ENCODE measurements at regions not wholly inside any gene's neighbourhood (a gene's known extent, or its start where the extent isn't known, plus 50 kb on each side); places are given as distances from the start of the nearest gene placed in this dataset.
"Not testable (repeated sequence)": the region's sequence is repeated elsewhere in the genome, so short reads cannot be mapped to it uniquely, and the experiment has no call there.

DNA sequence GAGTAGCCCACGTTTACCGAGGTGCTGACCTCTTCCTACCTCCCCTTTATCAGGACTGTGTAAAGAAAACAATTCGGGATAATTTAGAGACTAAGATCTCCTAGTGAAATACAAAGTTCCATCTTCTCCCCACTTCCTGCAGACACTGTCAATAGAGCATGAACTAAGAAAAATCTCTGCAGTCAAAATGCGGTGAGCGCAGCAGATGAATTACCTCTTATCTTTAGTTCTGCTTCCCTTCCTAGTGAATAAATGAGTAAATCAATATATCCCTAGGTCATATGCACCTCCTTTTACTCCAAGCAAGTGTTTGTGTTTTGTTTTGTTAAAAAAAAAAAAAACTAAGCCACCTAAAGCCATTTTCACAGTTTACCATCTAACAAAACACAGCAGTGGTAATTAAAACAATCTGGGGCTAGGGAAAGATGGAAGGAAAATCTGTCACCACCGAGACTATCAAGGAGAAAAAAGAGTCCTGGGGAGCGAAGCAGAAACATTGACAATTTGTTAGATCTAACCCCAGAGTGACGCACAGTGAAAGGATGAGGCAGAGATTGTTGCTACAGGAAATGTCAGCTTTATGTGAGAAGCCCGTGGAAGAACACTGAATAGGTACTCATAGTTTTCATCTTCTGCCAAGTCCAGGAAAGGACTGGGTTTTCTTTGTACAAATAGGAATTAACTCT is 159.4 kb upstream of the SPTLC3 start:
- no peak for ATAC-seq
- DNase-seq (ENCODE audit: low spot score), result no peak

DNA sequence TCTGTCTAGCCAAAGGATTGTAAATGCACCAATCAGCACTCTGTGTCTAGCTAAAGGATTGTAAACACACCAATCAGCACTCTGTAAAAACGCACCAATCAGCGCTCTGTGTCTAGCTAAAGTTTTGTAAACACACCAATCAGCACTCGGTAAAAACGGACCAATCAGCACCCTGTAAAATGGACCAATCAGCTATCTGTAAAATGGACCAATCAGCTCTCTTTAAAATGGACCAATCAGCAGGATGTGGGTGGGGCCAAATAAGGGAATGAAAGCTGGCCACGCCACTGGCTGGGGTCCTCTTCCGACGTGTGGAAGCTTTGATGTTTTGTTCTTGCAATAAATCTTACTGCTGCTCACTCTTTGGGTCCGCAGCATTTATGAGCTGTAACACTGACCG is 151.1 kb upstream of the SPTLC3 start:
- not testable (repeated sequence) for DNase-seq (ENCODE audit: low spot score)

DNA sequence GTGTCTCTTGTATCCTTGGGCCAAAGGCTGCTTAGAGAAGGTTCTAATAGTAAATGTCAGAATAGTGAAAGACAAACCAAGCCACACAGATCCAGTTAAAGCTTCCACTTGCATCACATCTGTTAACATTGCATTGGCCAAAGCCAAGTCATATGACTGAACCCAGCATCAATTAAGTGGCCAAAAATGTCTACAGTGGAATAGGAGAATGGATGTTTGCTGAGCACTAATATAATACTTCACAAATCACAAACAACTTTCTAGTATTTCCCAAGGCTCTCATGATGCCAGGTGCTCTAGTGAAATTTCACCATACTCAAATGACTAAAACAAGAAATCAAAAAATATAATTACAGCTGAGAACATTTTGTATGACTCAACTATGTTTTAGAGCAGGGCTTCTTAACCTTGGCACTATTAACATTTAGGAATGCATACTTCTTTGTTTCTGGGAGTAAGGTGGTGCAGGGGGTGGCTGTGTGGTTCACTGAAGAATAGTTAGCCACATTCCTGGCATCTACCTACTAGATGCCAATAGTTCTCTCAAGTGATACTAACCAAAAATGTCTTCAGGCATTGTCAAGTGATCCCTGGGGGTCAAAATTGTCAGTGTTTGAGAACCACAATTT is 148.0 kb upstream of the SPTLC3 start:
- DNase-seq (ENCODE audit: low spot score) (no peak), ATAC-seq (no peak)

More for the DNA sequence above, 151.1 kb upstream of the SPTLC3 start:
- ATAC-seq, result not testable (repeated sequence)

DNA sequence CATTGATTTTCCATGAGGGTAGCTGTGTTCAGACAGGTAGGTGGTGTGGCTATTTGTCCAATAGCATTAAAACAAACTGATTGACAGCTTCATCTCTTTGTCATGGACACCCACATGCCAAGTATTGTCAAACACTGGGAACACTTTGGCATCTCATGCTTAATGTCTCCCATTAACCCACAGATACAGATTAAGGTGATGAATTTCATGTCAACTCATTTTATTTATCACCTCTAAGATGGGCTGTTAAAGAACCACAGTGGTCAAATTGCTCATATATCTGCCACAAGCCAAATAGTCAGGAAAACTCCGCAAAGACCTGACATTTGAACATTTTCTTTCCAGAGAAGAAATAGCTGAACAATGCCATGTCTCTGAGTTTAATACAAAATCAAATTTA is 139.1 kb upstream of the SPTLC3 start:
- ATAC-seq (no peak), DNase-seq (ENCODE audit: low spot score) (no peak)

GRCh38 chr20:12870588-12870987 is 138.2 kb upstream of the SPTLC3 start:
- ATAC-seq, result no peak
- DNase-seq (ENCODE audit: low spot score), result no peak

DNA sequence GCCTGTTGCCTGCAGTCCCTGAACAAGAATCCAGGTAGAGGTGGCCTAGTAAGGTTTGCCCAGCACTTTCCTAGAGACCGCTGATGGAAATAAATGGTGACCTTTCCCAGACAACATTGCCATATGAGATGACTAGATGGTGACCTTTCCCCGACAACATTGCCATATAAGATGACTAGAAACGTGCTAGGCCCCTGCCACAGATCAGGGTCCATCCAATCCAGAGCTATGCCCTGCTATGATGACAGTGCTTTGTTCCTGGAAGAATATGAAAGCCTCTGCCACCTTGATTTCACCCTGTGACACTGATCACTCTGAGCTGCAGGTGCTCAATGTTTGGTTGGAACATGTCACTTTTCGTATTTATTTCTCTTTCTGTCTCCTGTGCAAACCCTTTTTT is 133.8 kb upstream of the SPTLC3 start:
- no peak for ATAC-seq
- no peak for DNase-seq (ENCODE audit: low spot score)

- DNase-seq (ENCODE audit: low spot score) (peak; percentile 53), ATAC-seq (peak; percentile 91)
Observed at GRCh38 chr20:12875510-12875909, 133.3 kb upstream of the SPTLC3 start.

GRCh38 chr20:12882832-12883506 is 125.8 kb upstream of the SPTLC3 start:
- no peak for ATAC-seq
- no peak for DNase-seq (ENCODE audit: low spot score)

DNA sequence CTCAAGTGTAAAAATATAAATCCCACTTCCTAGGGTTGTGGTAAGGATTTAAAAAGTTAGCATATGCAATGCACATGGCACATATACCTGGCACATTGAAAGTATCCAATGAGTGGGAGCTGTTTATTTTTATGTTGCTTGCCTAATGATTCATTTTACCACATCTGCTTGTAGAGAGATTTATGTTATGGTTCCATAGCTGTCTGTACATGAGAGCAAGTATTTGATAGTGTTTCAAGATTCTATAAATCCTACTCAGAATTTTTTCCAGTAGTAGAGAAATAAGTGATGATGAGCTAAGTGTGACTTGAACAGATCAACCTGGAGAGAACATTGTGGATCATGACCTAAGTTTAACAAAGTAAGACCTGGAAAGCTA is 125.3 kb upstream of the SPTLC3 start:
- no peak for ATAC-seq
- DNase-seq (ENCODE audit: low spot score), result no peak

DNA sequence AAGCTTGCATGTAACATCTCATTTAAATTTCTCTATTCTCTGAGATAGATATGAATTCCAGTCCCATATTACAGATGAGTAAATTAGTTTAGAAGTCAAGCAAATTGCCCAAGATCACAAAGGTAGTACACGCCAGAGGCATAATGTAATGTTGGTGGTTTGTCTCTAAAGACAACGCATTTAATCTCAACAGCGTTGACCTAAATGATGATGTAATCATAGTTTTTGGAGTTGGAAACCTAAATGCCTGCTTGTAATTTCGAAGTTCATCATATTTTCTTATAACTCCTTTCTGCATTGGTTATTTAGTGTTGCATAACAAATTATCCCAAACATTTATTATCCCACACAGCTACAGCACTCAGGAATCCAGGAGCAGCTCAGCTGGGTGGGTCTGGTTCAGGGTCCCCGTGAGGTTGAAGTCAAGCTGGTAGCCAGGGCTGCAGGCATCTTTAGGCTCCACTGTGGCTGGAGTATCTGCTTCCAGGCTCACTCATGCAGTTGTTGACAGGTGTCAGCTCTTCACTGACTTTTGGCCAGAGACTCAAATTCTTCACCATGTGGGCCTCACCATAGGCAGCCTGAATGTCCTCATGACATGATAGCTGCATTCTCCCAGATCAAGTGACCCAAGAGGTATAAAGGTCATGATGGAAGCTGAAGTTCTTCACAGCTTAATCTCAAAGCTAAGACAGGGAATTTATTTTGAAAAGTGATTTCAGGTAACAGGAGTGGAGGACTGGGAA is 122.0 kb upstream of the SPTLC3 start:
- DNase-seq (ENCODE audit: low spot score), result no peak
- ATAC-seq, result no peak

- ATAC-seq (no peak), DNase-seq (ENCODE audit: low spot score) (no peak)
Observed at GRCh38 chr20:12891643-12892042, 117.1 kb upstream of the SPTLC3 start.

DNA sequence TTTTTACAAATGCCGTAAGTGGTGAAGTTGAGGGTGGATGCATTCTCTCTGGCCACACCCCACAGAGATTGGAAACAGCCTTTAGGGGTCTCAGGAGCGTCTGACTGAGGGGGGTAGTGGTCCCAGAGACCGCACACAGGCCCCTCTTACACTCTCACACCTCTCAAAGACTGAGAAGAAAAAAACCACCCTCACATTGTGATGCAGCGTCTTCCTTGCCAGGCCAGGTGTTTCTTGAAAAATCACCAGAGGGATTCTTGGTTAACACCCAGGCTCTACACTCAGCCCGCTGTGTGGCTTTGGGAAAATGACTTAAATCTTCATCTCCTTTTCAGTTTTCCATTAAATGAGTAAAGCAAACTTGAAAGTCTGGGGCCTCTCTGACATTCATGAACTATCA is 115.8 kb upstream of the SPTLC3 start:
- DNase-seq (ENCODE audit: low spot score) (no peak), ATAC-seq (no peak)

DNA sequence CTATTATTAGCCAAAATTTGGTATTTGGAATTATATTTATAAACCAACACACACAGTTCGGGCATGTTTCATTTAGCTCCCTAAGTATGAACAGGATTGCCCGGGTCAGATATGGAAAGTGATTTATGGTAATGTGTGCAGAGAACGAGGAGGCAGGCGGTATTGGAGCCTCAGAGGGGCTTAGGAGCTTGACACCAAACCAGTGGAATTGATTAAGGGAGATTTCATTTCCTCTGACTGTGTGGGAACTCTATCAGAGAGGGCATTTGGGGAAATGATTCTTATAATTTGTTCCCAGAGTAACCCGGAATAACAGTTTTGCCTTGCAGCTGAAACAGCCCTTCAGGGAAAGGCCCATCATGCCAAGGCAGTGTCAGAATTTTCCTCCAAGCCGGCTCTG is 115.1 kb upstream of the SPTLC3 start:
- ATAC-seq, result no peak
- DNase-seq (ENCODE audit: low spot score), result no peak

DNA sequence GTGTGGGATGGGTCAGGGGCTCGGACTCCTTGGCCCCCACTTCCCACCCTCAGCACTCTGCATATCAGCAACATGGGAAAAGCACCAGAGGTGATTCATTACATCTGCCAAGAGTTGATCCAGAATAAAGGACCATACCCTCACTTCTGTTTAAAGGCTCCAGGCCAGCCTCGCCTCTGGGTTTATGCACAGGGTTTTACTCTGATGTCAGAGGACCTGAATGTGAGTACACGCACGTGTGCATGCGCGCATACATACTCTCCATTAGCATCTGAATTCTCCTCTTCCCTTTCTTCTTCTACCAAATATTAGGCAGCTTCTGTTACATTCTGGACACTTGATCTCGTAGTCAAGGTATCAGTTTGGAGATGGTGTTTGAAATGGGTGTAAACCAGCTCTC is 114.7 kb upstream of the SPTLC3 start:
- DNase-seq (ENCODE audit: low spot score) (no peak), ATAC-seq (no peak)

- ATAC-seq (no peak), DNase-seq (ENCODE audit: low spot score) (no peak)
Observed at GRCh38 chr20:12896180-12896579, 112.6 kb upstream of the SPTLC3 start.

- DNase-seq (ENCODE audit: low spot score) (no peak), ATAC-seq (no peak)
Observed at GRCh38 chr20:12902992-12903391, 105.8 kb upstream of the SPTLC3 start.

DNA sequence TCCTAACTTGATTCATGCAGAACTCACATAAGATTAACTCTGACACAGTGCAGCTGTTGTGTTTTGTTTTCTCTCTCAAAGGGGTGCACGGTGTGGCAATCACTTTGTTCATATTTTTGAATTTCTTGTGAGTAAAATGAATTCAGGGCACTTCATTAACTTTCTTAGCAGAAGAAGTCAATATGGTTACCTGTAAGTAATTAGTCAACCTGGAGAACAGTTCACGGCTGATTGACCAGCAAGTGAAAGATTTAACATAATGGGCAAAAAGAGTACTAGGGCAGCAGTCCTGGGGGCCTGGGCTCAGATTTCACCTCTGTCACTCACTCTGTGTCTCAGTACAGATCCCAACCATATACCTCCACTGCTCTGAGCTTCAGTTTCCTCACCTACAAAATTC is 102.4 kb upstream of the SPTLC3 start:
- ATAC-seq, result no peak
- DNase-seq (ENCODE audit: low spot score), result no peak

GRCh38 chr20:12911372-12911771 is 97.4 kb upstream of the SPTLC3 start:
- no peak for ATAC-seq
- no peak for DNase-seq (ENCODE audit: low spot score)

DNA sequence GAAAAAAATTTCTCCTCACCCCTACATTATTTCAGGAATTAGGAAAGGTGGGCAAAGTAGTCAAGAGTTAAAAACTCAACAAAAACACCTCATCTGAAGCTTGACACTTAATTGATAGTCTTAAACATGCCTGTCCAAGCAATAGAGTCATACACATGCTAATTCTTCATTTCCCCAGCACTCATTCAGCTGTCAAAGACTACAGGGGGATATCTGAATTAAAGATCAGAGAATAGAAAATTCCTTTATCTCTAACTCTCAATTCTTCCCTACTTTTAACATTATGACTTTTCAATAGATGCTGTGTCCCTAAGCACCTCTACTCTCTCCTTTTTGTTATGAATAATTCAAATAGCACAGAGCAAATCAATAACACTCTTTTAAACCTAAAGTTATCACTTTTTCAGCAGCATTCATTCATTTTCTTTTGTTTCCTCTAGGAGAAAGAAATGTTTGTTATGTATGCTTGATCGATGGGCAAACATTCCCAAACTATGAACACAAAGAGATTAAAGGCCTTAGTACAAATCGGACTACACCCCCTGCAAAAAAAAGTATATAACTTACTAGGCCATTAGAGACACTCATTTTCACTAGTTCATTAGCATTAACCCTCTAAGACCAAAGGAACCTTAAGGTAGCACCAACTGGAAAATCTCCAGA is 94.9 kb upstream of the SPTLC3 start:
- ATAC-seq, result no peak
- no peak for DNase-seq (ENCODE audit: low spot score)

DNA sequence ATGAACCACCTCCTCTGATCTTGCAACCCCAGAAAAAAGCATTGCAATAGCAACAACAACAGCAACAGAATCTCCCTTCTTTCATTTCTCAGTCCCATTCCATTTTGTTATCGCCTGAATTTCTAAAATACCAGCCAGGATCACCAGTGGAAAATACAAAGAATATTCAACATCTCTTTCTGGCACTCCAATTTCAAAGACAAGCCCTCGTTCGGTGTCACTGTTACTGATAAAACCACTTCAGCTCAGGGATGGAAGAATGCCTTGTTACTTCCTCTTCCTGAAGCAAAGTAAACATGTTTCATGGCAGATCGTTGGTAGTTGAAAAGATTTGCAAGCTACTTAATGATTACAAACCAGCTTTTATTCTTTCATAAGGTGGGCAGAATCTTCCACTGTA is 94.0 kb upstream of the SPTLC3 start:
- ATAC-seq (no peak), DNase-seq (ENCODE audit: low spot score) (no peak)

DNA sequence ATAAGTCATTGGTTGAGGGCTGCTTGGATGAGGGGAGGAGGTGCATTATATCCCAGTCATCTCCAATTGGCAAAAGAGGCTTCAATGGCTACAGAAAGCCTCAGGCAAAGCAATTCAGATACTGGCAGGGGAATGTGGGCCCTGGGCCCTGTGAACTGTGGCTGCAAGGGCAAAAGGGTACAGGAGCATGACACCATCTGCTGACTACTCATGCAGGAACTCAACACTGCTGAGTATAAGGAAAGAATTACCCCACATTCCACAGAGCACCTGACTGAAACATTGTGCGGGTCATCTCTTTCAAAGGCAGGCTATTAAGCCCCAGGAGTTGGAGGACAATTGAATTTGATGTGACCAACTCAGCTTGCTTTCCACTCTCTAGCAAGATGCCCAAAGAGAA is 92.1 kb upstream of the SPTLC3 start:
- DNase-seq (ENCODE audit: low spot score) (no peak), ATAC-seq (peak; percentile 80)
